Stimulated activated CD4-positive, alpha-beta T cell treated with anti-CD3 and anti-CD28 coated beads, Interleukin-4, amount 100 ng/mL, for 48 hours (primary cell): ENCODE measurements at regions not wholly inside any gene's neighbourhood (a gene's known extent, or its start where the extent isn't known, plus 50 kb on each side); places are given as distances from the start of the nearest gene placed in this dataset.

ENCODE experiments used
- DNase-seq, 2 donors: peaks; one replicate each; pipeline ENCODE4 v3.0.0-alpha.2; 2020; ENCODE audit warnings: low read depth in 2 of 2

DNA sequence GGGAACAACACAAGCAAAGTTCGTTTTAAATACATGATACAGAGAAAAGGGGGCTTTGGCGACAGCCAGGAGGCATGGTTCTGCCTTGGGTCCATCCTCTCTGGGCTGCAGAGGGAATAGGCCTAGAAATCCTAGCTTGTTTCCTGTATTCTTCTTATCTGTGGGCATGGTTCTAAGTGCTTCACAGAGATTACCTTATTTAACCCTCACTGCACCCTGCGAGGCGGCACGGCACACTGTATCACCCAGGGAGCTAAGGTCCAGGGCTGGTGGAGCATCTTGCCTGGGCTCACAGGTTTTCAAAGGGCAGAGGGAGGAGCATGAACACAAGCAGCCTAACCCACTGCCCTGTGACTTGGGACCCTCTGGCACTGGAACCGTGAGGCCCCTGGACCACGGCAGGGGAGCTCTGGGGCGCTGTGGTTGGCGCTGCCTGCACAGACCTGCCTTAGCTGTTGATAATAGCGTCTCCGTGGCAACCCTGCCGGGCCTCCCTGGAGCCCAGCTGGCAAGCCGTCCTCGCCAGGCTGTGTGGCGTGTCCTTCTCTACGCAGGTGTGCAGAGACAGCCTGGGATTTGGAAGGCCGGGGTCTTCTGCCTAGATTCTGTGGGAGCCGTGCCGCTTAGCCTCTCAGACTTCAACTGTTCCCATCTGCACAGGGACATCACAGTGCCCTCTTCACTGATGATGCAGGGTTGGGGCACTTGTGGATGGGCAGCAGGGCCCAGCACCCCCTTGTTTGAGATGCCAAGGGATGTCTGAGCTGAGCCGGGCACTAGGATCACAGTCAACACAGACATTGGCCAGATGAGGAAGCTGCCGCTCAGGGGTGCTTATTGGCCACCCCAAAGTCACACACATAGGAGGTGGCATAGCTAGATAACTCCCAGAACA, 154.6 kb upstream of the TLE3 start:
- DNase-seq = no peak

DNA sequence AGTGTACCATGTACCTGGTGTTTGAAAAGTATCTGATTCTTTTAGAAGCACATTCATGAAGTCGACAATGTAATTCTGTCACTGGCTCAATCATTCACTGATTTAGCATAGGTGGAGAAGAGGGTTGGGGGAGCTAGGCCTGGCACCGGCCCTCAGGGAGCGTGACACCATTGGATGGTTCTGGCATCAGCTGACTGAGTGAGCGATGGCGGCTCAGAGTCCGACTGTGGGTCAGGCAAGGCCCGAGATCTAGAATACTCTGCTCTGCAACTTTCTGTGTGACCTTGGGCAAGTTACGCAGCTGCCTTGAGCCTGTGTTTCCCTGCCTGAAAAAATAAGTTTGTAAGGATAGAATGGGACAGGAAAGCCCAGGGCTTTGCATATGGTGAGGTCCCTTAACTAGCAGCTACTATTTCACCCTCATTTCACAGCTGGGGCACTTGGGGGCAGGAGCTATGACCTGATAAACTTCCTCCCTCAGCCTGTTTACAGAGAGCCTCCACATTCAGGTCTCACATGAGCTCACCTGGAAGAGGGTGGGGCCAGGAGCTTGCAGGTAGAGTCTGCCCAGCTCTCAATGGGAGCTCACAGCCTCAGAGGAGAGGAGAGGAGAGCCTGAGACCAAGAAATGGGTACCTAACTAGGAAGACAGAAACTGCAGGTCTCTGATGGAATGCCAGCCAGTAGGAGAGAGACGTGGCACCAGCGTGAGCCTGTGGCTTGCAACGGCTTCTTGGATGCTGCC, 153.7 kb upstream of the TLE3 start:
- DNase-seq = no peak

GRCh38 chr15:70250208-70251201, 152.8 kb upstream of the TLE3 start:
- DNase-seq = no peak

- DNase-seq = no peak
These were observed 151.9 kb upstream of the TLE3 start for GRCh38 chr15:70249616-70250015.

- DNase-seq = no peak
These were observed 150.7 kb upstream of the TLE3 start for GRCh38 chr15:70248116-70249025.

DNA sequence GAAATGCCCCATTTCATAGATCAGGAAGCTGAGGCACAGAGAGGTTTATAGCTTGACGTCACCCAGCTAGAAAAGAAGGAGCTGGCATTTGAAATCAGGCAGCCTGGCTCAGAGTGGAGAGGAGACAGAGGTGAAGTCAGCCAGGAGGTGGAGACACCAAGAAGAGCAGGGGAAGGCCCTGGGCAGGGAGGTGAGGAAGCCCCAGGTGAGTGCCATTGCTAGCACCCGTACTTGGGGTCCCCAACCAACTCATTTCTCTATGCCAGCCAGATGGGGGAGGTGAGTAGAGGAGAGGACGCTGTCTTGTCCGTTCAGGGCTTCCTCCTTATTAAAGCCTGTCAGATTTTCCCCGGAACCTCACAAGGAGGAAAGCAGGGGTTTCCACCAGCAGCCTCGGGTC, 149.6 kb upstream of the TLE3 start:
- no peak for DNase-seq

DNA sequence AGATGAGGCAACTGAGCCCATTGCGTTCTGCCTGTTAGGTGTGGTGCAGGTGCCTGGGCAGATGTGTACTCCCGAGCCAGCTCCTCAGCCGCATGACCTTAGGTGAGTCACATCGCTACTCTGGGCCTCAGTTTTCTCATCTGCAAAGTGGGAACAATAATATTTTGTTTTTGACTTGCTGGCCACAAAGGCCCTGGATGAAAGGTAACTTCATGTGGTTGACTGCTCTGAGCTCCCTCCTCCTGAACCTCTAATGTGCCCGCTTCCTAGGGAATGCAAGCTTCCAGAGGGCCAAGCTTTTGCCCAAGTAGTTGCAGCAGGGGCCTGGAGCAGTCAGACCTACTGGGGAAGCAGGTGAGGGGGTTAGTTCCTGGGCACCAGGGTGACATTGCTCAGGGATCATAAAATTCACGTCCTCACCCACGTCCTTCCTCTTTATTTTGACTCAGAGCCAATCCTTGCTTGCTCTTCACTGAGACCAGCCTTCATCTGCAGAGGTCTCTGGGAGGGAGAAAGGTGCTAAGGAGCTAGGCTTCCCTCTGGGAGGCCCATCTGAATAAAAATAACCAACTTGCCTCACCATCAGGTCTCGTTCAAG, 149.0 kb upstream of the TLE3 start:
- DNase-seq = no peak

DNA sequence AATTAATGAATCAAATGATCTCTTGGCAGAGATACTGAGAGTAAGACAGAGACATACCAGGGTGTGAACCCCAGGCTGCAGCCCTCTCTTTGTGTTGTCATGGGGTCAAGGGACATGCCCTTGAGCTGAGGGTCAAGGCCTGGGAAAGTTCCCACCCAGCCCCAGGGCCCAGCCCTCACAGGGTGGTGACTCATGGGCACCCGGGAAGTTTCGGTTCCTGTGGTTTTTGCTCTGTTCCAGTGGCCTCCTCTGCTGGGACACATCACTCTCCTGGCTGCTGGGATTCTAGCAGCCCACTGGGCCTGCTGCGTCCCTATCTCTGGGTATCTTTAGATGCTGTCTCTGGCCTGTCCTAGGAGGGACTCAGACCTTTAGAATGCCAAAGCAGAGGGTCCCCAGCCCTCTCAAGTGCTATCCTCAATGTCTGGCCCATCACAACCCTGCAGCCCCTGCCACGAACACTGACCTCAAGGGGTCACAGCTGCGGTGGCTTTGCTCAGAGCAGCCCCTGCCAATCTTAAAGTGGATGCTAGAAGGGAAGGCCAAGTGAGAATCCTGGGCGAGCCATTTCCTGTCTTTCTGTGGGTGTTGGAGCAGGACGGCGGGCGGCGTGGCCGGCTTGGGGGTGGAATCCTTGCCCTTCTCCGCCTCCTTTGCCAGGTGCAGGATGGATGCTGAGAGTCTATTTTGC, 148.4 kb upstream of the TLE3 start:
- DNase-seq = no peak

DNA sequence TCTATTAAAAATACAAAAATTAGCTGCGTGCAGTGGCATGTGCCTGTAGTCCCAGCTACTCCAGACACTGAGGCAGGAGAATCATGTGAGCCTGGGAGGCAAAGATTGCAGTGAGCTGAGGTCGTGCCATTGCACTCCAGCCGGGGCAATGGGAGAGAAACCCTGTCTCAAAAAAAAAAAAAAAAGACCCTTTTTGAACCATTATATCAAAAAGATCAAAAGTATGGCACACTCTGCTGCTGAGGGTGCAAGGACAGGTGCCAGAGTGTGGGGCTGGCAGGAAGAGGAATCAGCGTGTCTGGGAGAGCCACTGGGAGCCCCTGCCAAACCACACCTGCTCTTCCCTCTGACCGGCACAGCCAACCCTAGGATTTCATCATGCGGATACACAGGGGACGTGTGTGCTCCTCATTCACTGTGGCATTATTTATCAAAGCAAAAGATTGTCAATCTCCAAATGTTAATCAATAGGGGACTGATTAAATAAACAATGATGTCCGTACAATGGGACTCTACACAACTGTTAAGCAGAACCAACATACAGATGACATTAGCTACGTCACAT, 147.3 kb upstream of the TLE3 start:
- DNase-seq = no peak

GRCh38 chr15:70243686-70244540, 146.2 kb upstream of the TLE3 start:
- no peak for DNase-seq

DNA sequence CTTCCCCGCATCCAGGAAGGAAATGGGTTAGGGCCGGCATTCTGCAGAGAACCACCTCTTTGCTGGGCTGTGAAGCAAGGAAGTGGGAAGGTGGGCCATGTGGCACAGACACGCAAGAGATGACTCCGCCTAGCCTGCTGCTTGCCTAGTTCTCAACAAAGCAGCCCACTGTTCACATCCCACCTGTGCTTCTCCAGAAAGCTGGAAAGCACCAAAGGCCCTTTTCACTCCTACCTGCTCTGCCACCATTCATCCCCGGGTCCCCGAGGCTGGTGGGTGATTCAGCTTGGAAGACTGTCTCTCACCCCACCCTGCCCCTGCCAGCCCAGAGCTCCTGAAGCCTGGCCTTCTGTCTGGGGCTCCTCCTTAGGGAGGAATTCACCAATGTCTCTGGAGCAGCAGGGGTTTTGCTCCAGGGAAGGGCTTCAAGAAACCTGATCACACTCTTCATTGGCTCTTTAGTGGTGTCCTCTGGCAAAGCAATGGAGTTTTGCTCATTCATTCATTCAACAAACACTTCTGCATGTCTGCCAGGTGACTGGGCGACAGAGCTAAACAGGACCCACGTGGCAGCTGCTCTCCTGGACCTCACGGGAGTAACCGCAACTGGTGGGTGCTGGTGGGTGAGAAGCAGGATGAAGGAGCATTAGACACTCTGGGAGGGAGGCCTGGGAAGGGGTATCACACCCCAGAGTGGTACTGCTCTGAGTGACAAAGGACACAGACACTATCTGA, 145.4 kb upstream of the TLE3 start:
- no peak for DNase-seq

DNA sequence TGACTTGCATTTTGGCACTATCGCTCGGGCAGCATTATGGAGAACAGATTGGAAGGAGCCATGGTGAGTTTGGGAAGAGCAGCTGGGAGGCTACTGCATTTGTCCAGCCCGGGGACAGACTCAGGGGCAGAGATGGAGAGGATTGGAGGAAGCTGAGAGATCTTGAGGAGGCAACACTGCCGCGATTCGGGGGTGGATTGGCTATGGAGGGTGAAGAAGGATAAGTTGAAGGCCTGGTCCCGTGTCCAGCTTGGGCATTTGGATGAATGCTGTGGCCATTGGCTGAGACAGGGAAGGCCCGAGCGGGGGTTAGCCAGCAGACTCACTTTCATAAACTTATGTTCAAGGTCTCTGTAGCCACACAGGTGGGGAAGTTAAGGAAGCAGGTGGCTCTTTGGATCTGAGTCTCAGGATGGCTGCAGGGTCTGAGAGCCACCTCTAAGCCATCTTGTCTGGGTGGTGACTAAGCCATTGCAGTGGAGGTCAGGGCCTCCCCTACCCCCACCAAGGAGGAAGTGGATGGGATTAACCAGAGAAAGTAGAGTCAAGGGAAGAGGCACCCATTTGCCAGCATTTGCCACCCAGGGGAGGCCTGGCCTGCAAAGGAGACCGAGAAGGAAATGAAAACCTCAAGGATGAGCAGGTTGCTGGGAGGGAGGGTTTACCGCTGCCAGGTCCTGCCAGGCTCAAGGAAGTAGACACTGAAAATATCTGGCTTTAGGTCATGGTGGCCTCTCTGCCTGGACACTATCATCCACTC, 144.0 kb upstream of the TLE3 start:
- no peak for DNase-seq

- no peak for DNase-seq
These were observed 143.2 kb upstream of the TLE3 start for GRCh38 chr15:70240820-70241430.

DNA sequence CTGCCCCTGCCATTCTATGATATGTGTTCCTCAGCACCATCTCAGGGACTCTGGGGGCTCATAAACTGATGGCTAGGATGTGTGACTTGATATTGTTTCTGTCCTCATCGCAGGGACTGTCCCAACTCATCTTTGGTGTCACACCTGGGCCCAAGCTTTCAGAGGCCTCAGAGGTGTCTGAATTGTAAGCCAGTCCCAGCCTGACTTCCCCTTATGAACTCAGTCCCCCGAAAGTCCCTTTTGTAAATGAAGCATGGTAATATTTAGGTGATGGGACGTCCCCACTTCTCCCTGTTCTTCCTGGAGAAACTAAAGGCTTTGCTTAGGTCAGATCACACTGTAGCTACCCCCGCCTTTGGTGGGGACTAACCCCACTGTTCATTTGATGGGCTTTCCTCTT, 142.4 kb upstream of the TLE3 start:
- no peak for DNase-seq

- no peak for DNase-seq
These were observed 141.2 kb upstream of the TLE3 start for GRCh38 chr15:70238917-70239316.

GRCh38 chr15:70237626-70238025, 139.9 kb upstream of the TLE3 start:
- DNase-seq = no peak
